Neutrophil (primary cell): ENCODE measurements at regions not wholly inside any gene's neighbourhood (a gene's known extent, or its start where the extent isn't known, plus 50 kb on each side); places are given as distances from the start of the nearest gene placed in this dataset.

Experiments used
- H3K27ac ChIP-seq: fragments of 200-600 bp; sonication (generic); 2 replicates; pipeline ENCODE4 v1.5.1; 2016; ENCODE audit warnings: mild to moderate bottlenecking, moderate library complexity
- H3K27me3 ChIP-seq: fragments of 200-600 bp; sonication (generic); 2 replicates; pipeline ENCODE4 v1.6.0; 2016; ENCODE audit warnings: mild to moderate bottlenecking
- H3K36me3 ChIP-seq: fragments of 200-600 bp; sonication (generic); 2 replicates; pipeline ENCODE4 v1.5.1; 2017
- H3K4me1 ChIP-seq, 2 experiments: fragments of 200-600 bp in 1 of 2; sonication (generic) in 1 of 2; 1 replicate in 1 of 2; 2 replicates in 1 of 2; pipeline versions ENCODE4 v1.5.1 to v1.6.1; 2013 to 2016; ENCODE audit warnings: low read depth in 1 of 2, low read length in 1 of 2, mild to moderate bottlenecking in 1 of 2, moderate library complexity in 1 of 2; ENCODE audit not compliant: control insufficient read depth in 1 of 2, insufficient read depth in 1 of 2
- H3K4me3 ChIP-seq, 2 experiments: fragments of 200-600 bp in 1 of 2; sonication (generic) in 1 of 2; 1 replicate in 1 of 2; 2 replicates in 1 of 2; pipeline ENCODE4 v1.5.1; 2013 to 2016; ENCODE audit warnings: low read depth in 1 of 2, low read length in 1 of 2, mild to moderate bottlenecking in 1 of 2, moderate library complexity in 1 of 2
- H3K9me3 ChIP-seq: fragments of 200-600 bp; sonication (generic); 2 replicates; pipeline ENCODE4 v1.5.1; 2016
- TF ChIP-seq, protein P1 (sequence below): fragments of 200-600 bp; sonication (generic); IDR thresholded peaks from 2 replicates; pipeline ENCODE4 v1.5.1; 2016; ENCODE audit warnings: antibody characterized with exemption

DNA sequence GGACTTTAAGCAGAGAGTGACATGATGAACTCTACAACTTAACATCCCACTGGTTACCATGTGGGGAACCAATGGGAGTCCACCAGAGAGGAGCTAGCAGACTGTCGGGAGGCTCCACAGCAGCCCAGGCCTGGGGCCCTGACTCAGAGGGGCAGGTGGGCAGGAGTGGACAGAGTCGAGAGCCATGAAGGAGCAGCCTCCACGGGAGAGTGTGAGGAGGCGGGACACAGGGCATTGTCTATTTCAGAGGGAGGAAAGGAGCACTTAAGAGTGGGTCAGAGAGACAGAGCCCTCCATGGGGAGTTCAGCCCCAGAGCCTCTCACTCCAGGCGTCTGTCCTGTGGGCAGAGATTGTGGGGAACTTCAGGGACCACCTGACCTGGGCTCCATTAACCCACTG, 118.7 kb downstream of the CYP26B1 start:
- Histone ChIP-seq H3K4me3 (no peak overlapping the region), H3K27me3 (no peaks in the 10 kb centered on the region), H3K36me3 (no peaks in the 10 kb centered on the region), H3K27ac (no peak overlapping the region), H3K9me3 (no peaks in the 10 kb centered on the region), H3K4me1 (no peaks in the 10 kb centered on the region)
- TF ChIP-seq, protein P1, sequence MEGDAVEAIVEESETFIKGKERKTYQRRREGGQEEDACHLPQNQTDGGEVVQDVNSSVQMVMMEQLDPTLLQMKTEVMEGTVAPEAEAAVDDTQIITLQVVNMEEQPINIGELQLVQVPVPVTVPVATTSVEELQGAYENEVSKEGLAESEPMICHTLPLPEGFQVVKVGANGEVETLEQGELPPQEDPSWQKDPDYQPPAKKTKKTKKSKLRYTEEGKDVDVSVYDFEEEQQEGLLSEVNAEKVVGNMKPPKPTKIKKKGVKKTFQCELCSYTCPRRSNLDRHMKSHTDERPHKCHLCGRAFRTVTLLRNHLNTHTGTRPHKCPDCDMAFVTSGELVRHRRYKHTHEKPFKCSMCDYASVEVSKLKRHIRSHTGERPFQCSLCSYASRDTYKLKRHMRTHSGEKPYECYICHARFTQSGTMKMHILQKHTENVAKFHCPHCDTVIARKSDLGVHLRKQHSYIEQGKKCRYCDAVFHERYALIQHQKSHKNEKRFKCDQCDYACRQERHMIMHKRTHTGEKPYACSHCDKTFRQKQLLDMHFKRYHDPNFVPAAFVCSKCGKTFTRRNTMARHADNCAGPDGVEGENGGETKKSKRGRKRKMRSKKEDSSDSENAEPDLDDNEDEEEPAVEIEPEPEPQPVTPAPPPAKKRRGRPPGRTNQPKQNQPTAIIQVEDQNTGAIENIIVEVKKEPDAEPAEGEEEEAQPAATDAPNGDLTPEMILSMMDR: no peak

DNA sequence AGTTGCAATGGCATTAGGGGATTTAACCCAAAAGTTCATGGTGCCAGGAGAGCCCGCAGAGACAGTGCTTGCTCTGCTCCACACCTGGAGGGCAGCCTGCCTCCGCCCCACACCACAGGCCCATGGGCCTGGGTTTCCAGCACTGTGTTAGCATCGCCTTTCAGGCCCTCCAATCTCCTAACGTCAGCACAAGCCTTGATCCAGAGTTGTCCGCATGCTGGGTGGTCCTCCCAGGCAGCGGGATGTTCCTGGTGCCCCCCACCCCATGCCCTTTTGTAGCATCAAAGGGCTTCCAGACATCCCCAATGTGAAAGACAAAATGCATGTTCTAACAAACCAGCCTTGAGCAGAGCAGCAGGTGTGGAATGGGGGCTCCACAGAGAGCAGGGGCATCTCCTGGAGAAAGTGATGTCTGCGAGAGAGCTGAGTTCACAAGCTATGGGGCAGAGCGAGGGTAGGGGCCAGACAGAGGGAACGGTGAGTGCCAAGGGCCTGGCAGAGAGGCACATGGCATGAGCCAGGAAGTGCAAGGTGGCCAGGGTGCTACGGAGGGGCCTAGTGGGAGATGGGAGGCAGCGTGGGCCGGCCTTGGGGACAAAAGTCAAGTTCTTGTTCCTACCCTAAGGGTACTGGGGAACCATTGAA, 119.2 kb downstream of the CYP26B1 start:
- TF ChIP-seq, protein P1: no peak
- Histone ChIP-seq H3K4me3 (no peak overlapping the region), H3K27ac (no peak overlapping the region), H3K27me3 (no peaks in the 10 kb centered on the region), H3K9me3 (no peaks in the 10 kb centered on the region), H3K36me3 (no peaks in the 10 kb centered on the region), H3K4me1 (no peaks in the 10 kb centered on the region)

DNA sequence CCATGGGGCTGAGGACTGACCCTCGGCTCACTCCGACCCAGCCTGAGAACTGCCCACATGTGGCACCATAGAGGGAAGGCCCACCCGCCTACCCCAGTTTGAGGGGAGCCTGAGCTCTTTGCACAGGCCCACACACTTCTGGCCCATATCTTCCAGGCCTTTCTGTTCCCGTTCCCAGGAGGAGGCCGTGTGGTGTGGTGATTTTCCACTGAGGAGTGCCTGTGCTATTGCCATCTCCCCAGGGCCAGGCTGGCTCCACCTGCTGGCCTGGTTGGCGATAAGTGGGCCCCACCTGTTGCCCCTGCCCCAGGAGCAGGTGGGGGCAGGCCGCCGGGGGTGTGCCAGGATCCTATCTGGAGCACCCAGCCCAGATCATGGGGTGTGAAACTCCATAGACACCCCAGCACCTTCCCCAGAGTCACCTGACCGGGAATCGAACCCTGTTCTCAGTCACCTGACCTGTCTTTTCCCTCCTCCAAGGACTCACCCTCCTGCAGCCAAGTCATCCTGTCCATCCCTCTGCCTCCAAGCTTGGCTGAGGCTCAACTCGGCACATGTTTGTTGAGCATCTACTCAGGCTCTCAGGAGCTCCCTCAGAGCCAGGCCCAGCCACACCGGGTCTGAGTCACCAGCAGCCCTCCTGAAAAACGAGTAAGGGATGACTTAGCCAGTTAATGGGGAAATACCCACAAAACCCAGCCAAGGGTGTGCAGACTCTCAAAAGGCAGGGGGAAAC, 120.1 kb downstream of the CYP26B1 start:
- H3K36me3 ChIP-seq: no peaks in the 10 kb centered on the region
- H3K27me3 ChIP-seq: no peaks in the 10 kb centered on the region
- TF ChIP-seq, protein P1: no peak
- H3K4me1 ChIP-seq: no peaks in the 10 kb centered on the region
- H3K27ac ChIP-seq: no peak overlapping the region
- H3K4me3 ChIP-seq: no peak overlapping the region
- H3K9me3 ChIP-seq: no peaks in the 10 kb centered on the region

DNA sequence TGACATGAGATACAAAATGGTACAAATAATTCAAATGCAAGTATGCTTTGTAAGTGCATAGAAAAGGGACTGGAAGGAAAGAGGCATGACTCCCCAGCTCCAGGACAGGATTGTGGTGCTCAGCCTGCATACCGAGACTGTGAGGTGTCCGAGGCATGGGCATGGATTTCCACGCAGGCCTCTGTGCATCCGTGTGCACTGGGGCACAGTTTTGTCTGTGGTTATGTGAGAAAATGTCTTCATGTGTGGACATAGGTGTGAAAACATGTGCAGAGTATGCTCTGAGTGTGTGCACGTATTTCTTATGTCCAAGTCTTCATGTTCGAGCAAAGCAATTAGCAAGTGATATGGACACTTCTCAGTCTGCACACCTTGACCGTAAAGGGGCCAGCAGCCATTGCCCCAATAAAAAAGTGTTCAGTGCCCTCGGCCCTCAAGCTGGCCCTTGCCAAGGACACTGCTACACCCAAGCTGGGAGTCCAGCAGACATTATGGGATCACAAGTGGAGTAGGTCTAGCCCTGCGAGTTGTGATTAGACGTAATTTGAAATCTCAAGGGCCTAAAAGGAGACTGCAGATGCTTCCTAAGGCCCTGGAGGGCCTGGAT, 120.7 kb downstream of the CYP26B1 start:
- Histone ChIP-seq H3K36me3 (no peaks in the 10 kb centered on the region), H3K9me3 (no peaks in the 10 kb centered on the region), H3K27me3 (no peaks in the 10 kb centered on the region), H3K4me3 (no peak overlapping the region), H3K27ac (no peak overlapping the region), H3K4me1 (no peaks in the 10 kb centered on the region)
- TF ChIP-seq, protein P1: no peak

DNA sequence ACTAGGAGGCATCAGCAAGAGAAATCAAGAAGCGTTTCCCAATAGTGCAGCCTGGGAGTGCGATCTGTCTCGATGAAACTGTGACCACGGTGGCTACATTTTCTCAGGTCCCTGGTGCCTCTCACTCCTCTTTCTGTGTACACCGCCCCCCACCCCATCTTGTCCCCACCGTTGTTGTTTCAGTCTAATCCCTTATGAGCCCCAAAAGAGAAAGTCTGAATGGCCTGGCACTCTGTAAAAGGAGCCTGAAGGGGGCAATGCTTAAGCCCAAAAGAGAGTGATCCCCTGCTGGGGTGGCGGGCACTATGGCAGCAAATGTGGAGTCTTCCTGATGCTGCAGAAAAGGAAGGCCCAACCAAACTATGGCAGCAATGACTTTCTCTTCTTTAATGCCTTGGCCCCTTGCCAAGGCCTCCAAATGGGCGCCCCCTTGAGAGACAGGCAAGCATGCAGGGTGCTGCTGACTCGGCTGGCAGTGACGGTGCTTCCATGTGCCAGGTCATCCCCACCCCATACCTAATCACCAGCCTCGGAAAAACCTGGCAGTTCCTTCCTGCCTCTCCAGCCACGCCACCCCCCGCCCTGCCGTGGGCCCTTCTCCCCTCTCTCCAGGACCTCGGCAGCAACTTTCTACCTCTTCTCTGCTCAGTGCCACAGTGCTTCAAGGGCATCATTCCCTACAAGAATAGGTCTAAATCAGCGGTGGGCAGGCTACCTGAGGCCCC, 123.0 kb downstream of the CYP26B1 start:
- Histone ChIP-seq H3K27me3 (no peaks in the 10 kb centered on the region), H3K27ac (no peak overlapping the region), H3K4me1 (no peaks in the 10 kb centered on the region), H3K4me3 (no peak overlapping the region), H3K9me3 (no peaks in the 10 kb centered on the region), H3K36me3 (no peaks in the 10 kb centered on the region)
- TF ChIP-seq, protein P1: no peak
